Activated T-helper 1 cell treated with anti-CD3 and anti-CD28 coated beads, Interleukin-2, amount 50 U/mL, for 16 hours (primary cell): ENCODE measurements at regions not wholly inside any gene's neighbourhood (a gene's known extent, or its start where the extent isn't known, plus 50 kb on each side); places are given as distances from the start of the nearest gene placed in this dataset.
A peak's percentile ranks its signal among the peaks of the same experiment; 100 is the strongest.
"Not testable (repeated sequence)": the region's sequence is repeated elsewhere in the genome, so short reads cannot be mapped to it uniquely, and the experiment has no call there.

ENCODE experiments used
- DNase-seq, 2 donors: peaks; one replicate each; pipeline ENCODE4 v3.0.0-alpha.2; 2020; ENCODE audit warnings: low read depth in 1 of 2, low spot score in 1 of 2

GRCh38 chr7:145143685-145144084 lies 307.8 kb upstream of the TPK1 start:
- no peak for DNase-seq

DNA sequence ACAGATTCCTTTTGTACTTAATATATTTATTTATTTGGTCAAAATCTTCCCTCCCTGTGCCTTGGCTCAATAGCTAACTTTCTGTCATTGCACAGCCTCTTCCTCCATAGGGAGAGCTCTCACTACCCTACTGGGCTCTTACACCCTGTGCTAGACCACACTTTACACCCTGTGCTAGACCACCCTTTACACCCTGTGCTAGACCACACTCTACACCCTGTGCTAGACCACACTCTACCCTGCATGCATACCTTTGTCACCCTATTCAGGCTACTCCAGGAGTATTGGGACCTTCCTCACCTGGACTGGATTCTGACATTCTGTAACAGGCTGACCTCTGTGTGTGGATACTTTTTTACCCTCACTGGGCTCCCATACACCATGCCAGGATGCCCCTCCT lies 298.5 kb upstream of the TPK1 start:
- no peak for DNase-seq

DNA sequence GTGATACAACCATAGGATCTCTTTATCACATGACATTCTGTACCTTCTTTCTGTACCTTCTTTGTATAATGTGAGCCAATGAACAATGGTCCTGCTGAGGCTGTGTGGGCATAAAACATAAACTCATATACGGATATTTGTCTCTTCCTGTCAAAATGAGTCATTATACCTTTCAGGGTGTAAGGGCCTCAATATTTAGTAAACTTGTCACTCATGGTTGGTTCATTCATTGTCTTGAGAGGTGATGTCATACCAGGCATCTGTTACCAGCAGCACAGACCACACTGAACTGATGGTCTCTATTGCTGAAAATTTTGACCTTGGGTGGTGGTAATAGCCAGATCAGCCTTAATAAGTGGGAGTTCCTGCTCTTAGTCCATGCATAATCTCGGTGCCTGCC lies 287.6 kb upstream of the TPK1 start:
- DNase-seq, result no peak

- DNase-seq, result no peak
Observed at GRCh38 chr7:145106001-145106400, 270.1 kb upstream of the TPK1 start.

DNA sequence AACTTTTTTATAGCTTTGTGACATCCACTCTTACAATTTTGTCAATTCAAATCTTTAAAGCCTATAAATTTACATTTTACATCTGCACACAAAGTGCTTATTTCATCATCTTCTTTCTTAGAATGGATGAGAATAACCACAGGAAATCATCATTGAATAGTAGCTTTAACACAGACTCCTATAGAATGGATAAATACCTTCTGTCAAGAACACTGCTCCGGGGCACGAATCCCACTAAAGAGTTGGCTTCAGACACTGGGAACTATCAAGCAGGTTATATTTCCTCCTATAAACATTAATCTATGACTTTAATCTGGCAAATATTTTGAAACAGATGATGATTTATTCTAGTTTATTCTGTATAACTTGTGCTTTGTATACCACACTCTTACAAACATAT lies 269.7 kb upstream of the TPK1 start:
- DNase-seq, result no peak

- DNase-seq, result no peak
Observed at GRCh38 chr7:145104400-145104799, 268.5 kb upstream of the TPK1 start.

GRCh38 chr7:145102199-145102598 lies 266.3 kb upstream of the TPK1 start:
- DNase-seq, result not testable (repeated sequence)

GRCh38 chr7:145092766-145093165 lies 256.9 kb upstream of the TPK1 start:
- no peak for DNase-seq

- DNase-seq, result no peak
Observed at GRCh38 chr7:145088111-145088745, 252.4 kb upstream of the TPK1 start.

GRCh38 chr7:145082366-145083161 lies 246.7 kb upstream of the TPK1 start:
- DNase-seq, result no peak

- no peak for DNase-seq
Observed at GRCh38 chr7:145065473-145065872, 229.6 kb upstream of the TPK1 start.

DNA sequence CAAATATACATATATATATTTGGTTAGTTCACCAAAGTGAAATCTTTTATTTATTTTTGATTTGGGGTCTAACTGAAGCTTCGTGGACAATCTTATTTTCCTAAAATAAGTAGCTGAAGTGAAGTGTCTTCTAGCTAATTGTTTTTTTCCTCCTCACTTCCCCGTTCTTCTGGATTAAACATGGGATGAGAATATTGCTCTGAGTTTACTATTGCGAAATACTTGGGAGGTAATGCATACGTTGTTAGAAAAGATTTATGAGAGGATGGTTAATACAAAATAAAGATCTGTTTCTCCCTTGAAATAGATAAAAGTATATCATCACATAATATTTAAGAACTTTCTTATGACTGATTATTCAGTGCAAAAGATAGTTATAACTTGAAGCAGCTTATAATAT lies 228.3 kb upstream of the TPK1 start:
- DNase-seq, result no peak

DNA sequence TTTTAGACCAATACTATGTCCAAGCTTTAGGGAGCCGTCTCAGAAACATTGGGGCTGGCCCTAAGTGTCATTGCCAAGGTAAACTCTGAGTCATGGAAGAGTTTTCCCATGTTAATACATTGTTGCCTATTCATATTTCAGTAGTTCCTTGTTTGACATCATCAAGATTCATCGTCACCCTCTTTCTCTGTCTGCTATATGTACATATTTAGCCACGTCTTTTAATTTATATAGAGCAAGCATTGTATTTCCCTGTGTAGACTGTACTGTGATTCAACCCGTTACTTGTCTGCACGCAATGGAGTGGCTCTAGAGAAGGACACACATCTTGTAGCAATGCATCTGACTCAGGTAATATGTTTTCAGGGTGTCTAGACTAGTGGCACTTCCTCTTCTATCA lies 217.9 kb upstream of the TPK1 start:
- no peak for DNase-seq

GRCh38 chr7:145050415-145050814 lies 214.6 kb upstream of the TPK1 start:
- no peak for DNase-seq

GRCh38 chr7:145036604-145037405 lies 201.0 kb upstream of the TPK1 start:
- peak in 1 of 2 donors; percentile 1 for DNase-seq

DNA sequence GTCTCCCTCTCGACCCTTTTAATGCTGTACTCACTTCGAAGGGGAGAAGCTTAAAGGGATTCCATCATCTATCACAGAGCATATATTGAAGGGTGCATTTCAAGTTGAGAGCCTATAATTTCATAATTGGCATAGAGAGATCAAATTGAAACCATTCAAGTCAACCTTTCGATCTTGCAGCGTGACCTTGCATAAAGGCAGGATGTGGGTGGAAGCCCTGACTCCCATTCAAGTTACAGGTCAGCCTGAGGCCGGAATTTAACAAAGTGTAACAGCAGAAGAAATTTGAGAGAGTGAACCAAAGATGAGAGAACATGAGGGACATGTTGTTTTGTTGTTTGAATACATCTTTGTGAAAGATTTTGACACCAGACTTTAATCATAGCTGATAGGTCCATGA lies 195.3 kb upstream of the TPK1 start:
- DNase-seq, result no peak

DNA sequence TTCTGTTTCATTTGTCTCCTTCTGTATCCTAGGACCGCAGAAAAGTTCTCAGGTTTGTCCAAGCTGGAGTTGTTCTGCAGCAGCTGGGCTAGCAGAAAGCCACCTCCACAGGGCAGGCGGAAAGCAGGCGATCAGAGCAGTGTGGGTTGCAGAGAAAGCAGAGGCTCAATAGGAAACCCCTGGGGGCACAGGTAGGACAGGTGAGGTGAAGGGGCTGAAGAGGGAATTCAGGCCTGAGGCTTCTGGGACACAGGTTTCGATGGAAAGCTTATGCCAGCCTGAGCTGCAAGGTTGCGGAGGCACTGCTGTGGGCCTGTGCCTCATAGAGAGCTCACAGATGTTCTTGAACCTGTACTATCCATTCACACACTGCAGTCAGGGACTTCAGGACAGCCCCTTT lies 194.9 kb upstream of the TPK1 start:
- DNase-seq, result no peak

DNA sequence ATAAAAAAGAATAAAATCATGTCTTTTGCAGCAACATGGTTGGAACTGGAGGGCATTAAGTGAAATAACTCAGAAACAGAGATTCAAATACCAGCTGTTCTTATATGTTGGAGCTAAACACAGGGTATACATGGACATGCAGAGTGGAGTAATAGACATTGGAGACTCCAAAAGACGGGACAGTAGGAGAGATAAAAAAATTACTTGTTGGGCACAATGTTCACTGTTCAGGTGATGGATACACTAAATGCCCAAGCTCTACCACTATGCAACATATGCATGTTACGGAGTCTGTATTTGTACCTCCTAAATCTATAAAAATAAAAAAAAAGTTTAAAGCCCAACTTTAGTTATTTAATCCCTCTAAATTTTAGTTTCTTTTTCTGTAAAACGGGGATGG lies 184.6 kb upstream of the TPK1 start:
- no peak for DNase-seq

DNA sequence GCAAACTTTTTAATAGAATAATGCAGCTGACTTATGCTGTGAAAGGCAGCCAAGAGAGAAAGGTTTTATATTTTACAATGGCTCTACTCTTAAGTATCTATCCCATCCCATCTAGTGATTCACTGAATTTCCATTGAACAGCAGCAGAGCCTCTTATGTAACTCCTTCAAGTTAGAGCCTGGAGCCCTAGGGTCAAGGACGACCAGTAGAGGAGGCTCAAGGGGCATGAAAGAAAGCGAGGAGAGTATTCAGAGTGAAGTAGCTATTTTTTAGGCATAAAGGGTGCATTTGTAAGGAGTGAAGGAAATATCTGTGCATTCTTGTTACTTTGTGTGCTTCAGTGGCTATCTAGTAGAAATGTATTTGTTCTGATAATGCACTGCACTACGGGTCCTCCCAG lies 180.2 kb upstream of the TPK1 start:
- no peak for DNase-seq

DNA sequence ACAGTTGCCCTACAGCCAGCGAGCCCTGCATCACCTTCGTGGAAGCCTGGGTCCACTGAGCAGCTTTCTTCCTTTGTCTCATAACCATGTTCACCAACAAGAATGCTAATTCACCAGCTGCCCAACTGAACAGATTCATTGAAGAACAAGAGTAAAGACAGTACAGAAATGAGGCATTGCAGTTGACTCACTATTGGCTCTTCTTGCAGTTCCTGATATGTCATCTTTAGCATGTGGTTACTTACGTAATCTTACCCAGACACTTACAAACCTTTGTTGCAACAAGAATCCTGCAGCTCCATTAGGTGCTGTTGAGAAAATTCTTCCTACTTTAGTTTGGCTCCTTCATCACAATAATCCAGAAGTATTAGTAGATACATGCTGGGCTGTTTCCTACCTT lies 174.0 kb upstream of the TPK1 start:
- no peak for DNase-seq

- no peak for DNase-seq
Observed at GRCh38 chr7:145005601-145006000, 169.7 kb upstream of the TPK1 start.

GRCh38 chr7:144997512-144997911 lies 161.7 kb upstream of the TPK1 start:
- no peak for DNase-seq
